ENCODE measurements at regions not wholly inside any gene's neighbourhood (a gene's known extent, or its start where the extent isn't known, plus 50 kb on each side); places are given as distances from the start of the nearest gene placed in this dataset.
"Not testable (repeated sequence)": the region's sequence is repeated elsewhere in the genome, so short reads cannot be mapped to it uniquely, and the experiment has no call there.

DNA sequence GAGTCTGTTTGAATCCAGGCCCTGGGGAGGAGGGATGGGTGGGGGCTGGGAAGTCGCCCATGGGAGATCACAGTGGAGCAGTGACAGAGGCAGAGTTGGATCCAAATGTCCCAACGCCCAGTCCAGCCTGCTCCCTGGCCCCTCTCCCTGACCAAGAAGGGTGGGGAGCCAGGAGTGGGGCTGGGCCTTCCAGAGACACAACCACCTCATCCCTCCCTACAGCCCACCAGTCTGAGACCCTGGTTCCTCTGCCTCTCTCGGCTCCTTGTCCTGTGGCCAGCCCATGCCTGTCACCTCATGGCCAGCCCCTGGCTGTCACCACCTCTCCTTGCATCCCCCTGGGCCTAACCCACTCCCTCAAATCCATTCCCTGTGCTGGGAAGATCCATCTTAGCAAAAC lies 71.2 kb upstream of the PRR5 start:
- no peak for DNase-seq (ENCODE audit: low spot score)

DNA sequence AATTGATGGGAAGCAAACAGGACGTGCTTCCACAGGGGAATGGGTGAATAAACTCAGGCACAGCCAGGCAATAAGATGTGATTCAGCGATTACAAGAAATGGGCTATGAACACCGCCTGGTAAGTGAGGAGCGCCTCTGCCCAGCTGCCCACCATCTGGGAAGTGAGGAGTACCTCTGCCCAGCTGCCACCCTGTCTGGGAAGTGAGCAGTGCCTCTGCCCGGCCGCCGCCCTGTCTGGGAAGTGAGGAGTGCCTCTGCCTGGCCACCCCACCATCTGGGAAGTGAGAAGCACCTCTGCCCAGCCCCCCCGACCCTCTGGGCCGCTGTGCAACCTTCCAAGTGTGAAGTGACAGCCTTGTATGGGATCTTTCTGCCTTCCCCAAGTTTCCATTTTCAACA lies 73.2 kb upstream of the PRR5 start:
- DNase-seq (ENCODE audit: low spot score): no peak

DNA sequence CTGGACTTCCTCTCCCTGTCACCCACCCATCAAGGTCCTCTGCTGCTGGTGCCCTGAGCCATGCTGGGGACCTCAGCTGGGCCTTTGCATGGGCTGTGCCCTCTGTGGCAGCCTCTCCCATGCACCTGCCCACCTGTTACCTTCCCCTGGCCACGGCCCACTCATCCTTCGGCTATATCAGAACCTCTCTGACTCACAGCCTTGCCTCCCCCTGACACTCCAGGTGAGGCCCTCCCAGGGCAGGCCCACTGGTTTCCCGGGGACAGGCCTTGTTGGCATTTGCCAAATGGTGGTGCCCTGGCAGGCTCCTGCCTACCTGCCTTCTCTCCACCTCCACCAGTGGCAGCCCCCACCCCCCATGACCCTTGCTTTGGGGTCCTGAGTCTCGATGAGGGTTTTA lies 73.7 kb upstream of the PRR5 start:
- no peak for DNase-seq (ENCODE audit: low spot score)

DNA sequence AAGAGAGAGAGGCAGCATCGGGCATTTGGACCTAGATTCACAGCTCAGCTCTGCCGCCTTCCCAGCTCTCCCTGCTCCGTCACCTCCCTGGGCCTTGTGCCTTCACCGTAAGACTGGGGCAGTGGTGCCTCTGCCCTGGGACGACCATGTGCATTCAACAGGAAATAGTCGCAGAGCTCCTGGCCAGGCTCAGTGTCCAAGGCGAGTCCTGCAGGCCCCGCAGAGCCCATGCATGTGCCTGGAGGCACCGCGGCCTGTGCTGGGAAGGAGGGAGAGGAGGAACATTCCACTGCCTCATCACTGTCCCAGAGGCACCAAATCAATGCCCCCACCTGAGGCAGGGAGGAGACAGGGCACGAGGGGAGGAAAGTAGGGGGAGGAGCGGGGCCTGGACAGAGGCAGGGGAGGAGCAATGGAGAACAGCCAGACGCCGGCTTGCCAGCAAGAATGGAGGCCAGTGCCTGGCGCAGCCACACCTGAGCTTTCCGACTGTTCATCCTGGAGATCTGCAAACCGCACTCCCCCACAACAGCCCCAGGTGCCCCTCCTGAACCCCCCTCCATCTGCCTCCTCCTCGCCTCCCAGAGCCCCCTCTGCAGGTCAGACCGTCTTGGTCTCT lies 74.4 kb upstream of the PRR5 start:
- no peak for DNase-seq (ENCODE audit: low spot score)

DNA sequence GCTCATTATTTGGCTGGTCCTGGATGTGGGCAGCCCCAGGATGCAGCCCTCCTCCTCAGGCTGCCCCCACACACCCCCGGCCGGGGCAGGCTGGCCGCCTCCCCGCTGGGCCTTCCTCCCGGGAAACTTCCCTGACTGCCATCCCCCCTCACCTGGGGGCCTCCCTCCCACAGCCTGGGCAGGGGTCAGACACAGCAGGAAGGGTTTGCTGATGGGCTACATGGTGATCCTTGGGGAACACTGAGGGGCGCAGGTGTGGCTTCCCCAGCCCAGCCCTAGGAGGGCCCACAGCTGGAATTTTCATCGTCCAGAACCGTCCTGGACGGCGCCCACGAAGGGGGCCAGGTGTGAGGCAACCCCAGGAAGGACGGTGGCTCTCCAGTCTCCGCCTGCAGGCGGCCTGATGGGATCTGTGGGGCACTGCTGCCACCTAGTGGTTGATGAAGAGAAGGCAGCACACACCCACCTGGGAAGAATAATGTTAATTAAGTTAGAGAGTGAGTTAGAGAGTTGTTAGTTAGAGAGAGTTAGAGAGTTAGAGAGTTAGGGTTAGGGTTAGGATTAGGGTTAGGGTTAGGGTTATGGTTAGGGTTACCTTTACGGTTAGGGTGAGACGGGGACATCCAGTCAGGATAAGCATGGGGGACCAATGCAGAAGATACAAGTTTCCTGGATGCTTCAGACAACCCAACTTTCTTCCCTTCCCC lies 75.9 kb upstream of the PRR5 start:
- DNase-seq (ENCODE audit: low spot score): peak; percentile 43

DNA sequence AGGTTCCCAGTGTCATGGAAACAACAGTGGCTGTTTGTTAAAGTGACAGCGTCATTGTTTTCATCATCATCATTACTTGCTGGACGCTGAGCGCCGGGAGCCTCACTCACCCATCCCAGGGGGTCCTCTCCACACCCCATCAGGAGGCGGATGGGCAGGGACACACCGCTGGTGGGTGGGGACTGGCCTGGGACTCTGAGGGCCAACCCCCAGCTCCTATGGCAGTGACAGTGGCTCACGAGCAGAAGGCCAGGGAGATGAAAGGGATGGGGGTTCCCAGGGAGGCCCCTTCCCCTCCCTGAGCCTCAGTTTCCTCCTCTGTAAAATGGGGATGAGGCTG lies 76.6 kb upstream of the PRR5 start:
- DNase-seq (ENCODE audit: low spot score): no peak

DNA sequence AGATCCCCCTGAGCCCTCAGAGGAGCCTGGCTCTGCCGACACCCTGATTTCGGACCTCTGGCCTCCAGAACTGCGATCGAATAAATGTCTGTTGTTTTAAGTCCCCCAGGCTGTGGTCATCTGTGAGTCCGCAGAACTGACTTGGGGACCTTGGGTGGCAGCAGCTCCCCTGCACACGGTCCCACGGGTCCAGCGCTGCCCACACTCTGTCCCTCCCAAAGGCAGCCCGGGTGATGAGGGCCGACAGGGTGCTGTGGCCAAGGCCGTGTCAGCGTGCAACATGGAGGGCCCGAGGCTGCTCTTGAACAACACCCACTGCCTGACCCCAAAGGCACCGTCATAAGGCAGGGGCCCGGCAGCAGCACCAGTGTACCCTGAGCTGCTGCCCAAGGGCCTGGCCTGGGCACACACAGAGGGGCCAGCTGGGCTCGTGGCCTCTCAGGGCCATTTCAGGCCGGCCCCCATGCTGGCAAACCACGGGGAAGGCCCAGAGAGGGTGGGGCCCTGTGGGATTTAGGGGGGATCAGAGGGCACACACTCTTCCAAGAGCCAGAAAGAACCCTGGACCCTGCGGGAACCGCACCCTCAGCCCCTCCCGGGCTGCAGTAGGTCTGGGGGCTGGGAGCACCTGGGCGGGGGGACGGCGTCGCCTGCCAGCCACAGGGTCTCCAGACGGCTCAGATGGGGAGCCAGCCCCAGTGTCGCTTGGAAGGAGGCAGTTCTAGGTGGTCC lies 77.1 kb upstream of the PRR5 start:
- no peak for DNase-seq (ENCODE audit: low spot score)

DNA sequence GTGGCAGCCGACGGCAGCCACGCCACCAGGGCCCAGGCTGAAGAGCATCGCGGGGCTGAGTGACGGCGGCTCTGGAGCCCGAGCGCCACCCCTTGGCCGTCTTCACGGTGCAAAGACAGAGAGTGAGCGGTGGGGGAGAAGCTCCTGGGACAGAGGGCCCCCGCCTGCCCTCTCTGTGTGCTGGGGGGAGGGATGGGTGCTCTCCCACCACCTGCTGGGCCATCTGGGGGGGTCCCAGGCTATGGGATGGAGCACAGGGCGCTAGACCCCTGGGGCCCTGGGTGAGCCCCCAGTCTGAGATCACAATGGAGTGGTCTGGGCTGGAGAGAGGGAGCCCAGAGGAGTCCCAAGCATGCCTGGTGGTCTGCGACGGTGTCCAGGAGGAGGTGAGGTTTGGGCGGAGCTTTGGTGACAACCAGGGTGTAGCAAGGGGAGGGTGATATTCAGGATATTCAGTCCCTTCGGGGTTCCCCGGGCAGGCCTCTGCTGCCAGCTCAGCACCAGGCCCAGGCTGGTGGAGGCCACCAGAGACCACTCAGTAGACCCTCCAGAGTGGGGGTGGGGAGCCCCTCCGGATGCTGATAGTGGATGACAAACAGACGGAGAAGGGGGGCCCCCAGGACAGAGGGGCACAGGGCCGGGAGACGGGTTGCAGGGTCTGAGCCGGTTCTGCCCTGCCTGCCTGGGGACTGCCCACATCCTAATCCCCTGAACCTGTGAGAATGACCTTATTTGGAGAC lies 78.1 kb upstream of the PRR5 start:
- no peak for DNase-seq (ENCODE audit: low spot score)

DNA sequence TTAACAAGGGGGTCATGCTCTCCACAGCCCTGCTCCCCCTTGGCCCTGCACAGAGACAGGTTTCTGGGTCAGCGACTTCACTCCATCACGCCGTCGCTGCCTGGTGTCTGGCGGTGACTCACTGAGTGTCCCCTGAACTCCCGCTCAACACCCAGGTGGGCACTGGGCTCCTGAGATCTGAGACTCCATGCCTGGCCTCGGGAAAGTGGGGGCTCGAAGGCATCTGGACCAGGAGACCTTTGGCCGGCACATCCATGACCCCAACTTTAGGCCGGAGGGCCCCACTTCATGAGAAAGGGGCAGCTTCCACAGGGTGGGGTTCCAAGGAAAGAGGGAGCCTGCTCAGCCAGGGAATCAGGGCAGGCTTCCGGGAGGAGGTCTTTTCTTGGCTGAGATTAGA lies 79.3 kb upstream of the PRR5 start:
- no peak for DNase-seq (ENCODE audit: low spot score)

DNA sequence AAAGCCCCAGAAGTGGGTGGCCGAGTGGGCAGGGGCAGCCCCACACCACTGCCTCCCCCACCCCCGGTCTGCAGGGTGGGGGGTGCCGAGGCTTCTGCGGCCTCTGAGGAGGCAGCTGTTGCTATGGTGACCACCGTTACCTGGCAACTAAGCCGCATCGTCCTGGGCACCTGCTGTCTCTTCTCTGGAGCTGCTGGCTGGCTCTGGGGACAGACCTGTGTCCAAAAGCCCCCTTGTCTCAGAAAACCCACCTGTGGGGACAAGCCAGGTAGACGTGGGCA lies 79.9 kb upstream of the PRR5 start:
- DNase-seq (ENCODE audit: low spot score): no peak

DNA sequence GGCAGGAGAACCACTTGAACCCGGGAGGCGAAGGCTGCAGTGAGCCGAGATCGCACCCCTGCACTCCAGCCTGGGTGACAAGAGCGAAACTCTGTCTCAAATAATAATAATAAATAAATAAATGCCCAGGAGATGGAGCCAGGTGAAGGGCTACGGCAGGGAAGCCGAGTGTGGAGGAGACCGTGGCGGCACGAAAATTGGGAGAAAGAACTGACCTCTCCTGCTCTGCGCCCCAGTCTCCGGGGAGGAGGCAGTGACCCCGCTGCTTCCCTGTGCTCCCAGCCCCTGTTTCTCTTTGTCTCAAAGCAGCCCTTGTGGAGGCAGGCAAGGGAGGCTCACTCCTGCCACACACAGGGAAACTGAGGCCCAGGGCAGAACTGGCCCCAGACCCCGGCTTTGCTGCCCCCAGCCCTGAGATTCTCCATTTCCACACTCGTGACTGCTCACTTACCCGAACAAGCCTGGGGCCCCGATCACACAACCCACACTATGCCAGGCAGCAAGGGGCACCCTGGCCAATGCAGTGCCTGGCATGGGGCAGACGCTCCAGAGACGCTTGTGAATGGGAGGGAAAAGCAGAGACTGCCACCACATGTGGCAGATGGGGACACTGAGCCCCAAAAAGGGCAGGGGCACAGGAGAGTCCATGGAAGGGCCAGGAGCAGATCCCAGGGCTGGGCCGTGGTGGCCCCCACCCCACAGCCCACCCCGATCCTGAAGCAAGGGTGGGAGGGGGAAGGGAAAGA lies 80.4 kb upstream of the PRR5 start:
- no peak for DNase-seq (ENCODE audit: low spot score)

DNA sequence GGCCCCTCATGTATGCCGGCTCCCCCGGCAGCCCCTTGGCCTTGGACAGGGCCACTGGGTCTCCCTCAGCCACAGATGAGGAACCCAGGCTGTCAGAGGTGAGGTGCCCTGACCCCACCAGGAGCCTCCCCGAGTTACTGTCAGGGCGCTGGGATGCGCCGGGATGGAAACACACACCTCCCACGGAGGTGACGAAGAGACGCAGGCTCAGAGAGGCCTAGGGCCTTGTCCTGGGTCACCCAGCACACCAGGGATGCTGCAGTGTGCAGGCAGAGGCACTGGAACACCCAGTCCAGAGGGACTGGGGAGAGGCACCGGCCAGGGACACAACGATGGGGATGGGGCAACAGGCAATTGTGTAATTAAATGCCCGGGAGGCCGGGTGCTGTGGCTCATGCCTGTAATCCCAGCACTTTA lies 81.2 kb upstream of the PRR5 start:
- no peak for DNase-seq (ENCODE audit: low spot score)

DNA sequence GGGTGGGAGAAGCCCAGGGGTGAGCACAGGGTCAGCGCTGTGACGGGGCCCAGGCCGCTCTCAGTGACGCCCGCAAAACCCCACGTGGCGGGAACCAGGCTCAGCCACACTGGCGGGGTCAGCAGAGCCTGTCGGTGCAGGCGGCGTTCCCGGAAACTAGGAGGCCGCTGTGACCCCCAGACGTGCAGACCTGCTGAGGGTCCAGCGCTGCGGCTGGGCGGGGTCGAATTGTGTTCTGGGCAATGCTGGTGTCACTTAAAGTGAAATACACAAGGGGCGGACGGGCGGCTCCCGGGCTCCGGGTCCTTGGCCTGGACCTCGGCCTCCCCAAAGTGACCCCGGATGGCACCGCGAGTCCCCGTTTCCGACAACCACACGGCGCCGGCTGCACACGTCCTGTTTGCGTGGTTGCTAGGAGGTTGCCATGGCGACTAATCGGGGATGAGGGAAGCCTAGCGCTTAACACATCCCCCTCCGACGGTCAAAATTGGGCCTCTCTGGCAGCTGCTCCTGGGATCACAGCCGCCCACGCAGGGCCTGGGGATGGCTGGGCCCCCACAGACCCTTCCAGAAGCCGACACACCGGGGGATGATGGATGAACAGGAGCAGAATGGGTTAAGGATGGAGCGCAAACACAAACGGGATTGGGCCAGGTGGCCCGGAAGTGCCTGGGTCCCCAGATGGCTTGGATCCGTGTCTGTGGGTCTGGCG lies 81.7 kb upstream of the PRR5 start:
- DNase-seq (ENCODE audit: low spot score): no peak

DNA sequence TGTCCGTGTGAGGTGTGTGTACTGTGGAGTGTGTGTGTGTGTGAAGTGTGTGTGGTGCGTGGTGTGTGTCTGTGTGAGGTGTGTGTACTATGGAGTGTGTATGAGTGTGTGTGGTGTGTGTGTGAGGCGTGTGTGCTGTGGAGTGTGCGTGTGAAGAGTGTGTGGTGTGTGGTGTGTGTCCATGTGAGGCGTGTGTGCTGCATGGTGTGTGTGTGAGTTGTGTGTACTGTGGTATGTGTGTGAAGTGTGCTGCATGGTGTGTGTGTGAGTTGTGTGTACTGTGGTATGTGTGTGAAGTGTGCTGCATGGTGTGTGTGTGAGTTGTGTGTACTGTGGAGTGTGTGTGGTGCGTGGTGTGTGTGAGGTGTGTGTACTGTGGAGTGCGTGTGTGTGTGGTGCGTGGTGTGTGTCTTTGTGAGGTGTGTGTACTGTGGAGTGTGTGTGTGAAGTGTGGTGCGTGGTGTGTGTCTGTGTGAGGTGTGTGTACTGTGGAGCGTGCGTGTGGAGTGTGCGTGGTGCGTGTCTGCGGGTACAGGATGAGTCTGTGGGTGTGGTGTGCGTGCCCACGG lies 82.4 kb upstream of the PRR5 start:
- not testable (repeated sequence) for DNase-seq (ENCODE audit: low spot score)

DNA sequence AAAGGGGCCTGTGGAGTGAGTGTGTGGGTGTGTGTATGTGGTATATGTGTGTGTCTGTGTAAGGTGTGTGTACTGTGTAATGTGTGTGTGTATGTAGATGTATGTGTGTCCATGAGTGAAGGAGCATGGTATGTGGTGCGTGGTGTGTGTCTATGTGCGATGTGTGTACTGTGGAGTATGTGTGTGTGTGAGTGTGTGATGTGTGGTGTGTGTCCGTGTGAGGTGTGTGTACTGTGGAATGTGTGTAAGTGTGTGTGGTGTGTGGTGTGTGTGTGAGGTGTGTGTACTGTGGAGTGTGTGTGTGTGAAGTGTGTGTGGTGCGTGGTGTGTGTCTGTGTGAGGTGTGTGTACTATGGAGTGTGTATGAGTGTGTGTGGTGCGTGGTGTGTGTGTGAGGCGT lies 83.1 kb upstream of the PRR5 start:
- not testable (repeated sequence) for DNase-seq (ENCODE audit: low spot score)

DNA sequence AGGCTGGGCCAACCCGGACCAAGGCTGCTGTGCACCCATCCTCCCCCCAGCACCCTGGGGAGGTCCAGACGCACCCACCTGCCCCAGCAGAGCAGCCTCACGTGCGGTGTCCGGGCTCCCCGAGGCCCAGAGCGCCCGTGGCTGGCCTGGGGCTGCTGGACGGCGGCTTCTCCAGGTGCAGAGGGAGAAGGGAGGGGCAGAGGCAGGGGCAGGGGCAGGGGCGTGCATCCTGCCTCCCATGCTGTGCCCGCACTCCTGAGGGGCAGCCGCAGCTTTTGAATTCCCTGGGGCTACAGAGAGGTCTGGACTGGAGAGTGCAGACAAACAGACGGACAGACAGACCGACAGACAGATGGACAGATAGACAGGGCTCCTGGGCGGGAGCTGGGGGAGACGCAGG lies 83.6 kb upstream of the PRR5 start:
- no peak for DNase-seq (ENCODE audit: low spot score)

DNA sequence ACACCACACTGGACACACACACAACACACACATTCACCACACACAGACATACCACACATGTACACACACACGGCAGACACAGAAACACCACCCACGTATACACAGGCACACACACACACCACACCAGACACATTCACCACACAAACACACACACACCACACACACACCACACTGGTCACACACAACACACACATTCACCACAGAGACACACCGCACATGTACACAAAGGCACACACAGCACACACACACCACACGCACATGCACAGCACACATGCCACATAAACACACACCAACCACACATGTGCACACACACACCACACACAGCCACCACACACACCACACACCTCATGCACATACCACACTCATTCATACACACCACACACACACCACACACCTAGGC lies 84.2 kb upstream of the PRR5 start:
- no peak for DNase-seq (ENCODE audit: low spot score)

DNA sequence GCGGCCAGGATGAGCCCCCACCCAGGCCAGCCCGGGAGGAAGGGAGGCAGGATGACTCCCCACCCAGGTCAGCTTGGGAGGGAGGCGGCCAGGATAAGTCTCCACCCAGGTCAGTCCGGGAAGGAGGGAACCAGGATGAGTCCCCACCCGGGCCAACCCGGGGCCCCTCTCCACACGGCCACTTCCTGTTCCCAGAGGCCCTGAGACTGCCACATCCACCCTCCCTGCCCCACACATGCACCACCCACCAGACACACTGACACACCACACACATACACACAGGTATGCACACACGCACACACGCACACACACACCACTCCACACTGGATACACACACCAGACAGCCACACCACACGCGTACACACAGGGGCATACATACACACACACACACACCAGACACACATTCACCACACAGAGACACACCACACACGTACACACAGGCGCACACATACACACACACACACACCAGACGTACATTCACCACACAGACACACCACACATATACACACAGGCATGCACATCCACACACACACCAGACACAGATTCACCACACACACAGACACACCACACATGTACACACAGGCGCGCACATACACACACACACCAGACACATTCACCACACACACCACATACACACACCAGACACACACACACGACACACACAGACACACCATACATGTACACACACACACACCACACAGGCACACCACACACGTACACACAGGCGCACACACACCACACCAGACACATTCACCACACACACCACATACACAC lies 84.9 kb upstream of the PRR5 start:
- DNase-seq (ENCODE audit: low spot score): no peak

DNA sequence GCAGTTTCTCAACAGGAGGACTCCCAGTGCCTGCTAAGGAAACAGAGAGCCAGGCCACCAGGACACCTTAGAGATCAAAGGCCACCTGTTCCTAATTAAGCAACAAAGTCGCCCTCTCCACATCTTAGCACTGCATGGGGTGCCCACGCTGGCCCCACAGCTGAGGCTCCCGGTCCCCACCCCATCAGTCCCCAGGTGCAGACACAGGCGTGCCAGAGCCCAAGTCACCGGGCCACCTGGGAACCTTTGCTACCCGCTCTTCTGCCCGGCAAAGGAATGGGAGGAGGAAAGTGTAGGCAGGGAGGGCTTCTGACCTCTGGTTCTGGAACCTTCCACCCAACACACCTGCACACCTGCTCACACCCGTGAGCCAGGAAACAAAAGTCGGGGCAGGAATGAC lies 85.5 kb upstream of the PRR5 start:
- no peak for DNase-seq (ENCODE audit: low spot score)

DNA sequence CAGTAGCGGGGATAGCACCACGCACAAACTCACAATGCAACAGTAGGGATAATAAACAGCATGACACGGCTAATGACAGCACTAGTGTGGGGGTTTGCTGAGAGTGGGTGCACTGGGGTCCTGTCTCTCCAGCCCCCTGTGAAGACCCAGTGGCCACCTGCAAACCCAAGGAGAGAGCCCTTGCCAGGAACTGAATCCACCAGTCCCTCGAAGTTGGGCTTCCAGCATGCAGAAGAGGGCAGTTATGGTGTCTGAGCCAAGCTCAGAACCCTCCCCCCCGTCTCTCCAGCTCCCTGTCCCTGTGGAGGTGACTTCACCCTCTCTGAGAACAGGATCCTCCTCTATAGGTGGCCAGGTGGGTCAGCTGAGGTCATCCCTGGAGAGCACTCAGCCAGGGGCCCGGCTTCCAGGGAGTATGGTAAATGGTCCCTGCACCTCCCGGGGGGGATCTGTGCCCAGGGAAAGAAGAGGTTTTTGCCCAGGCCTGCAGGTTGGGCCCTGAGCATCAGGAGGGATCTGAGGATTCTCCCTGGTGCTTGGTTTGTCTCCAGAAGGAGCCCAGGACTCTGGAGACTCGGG lies 86.3 kb upstream of the PRR5 start:
- no peak for DNase-seq (ENCODE audit: low spot score)
